ENCODE measurements at regions not wholly inside any gene's neighbourhood (a gene's known extent, or its start where the extent isn't known, plus 50 kb on each side); places are given as distances from the start of the nearest gene placed in this dataset.

GRCh38 chr5:110940136-110940535, 131.4 kb upstream of the TSLP start:
- TF ChIP-seq YY1 (IDR thresholded peaks at IDR 0.05; ENCODE audit: low read depth) (no peak), CEBPB (IDR thresholded peaks at IDR 0.05) (no peak), RAD21 (IDR thresholded peaks at IDR 0.05; ENCODE audit: low read depth) (no peak), CREB1 (IDR thresholded peaks at IDR 0.05; ENCODE audit: low read depth) (no peak), EP300 (IDR thresholded peaks at IDR 0.05; ENCODE audit: borderline replicate concordance) (no peak), TAF1 (IDR thresholded peaks at IDR 0.05; ENCODE audit: low read depth) (no peak), NFIC (IDR thresholded peaks at IDR 0.05) (no peak), ZBTB7A (IDR thresholded peaks at IDR 0.05; ENCODE audit: low read depth) (no peak), TCF12 (IDR thresholded peaks at IDR 0.05; ENCODE audit: low read depth) (no peak), REST (IDR thresholded peaks at IDR 0.05; ENCODE audit: low read depth) (no peak), TEAD4 (IDR thresholded peaks at IDR 0.05) (no peak), EGR1 (IDR thresholded peaks at IDR 0.05) (no peak), FOXM1 (IDR thresholded peaks at IDR 0.05; ENCODE audit: borderline replicate concordance, low read depth) (no peak)
- TF ChIP-seq, protein P1, sequence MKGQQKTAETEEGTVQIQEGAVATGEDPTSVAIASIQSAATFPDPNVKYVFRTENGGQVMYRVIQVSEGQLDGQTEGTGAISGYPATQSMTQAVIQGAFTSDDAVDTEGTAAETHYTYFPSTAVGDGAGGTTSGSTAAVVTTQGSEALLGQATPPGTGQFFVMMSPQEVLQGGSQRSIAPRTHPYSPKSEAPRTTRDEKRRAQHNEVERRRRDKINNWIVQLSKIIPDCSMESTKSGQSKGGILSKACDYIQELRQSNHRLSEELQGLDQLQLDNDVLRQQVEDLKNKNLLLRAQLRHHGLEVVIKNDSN (IDR thresholded peaks at IDR 0.05): no peak
- TF ChIP-seq, protein P2, sequence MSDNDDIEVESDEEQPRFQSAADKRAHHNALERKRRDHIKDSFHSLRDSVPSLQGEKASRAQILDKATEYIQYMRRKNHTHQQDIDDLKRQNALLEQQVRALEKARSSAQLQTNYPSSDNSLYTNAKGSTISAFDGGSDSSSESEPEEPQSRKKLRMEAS (IDR thresholded peaks at IDR 0.05): no peak

DNA sequence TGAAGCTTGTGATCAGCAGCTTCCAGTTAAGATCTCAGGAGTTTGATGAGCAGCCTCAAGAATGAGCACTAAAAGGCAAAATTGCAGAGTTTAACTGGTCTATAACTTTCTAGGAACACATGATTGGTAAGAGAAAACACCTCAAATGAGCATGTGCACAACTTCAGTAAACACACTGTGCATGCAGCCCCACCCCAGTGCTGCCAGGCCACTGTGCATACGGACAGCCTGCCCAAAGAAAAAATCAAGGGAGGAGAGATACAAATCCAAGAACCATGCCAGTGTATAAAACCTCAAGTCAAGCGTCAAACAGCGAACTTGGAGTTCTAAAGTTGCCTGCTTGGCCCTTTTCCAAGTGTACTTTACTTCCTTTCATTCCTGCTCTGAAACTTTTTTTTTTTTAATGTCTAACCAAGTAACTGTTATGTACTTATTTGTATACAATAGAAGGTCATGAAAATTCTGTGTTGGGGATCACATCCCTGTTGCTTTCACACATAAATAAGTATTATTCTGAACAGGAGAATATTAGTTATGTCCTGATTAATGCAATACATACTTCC, 125.6 kb upstream of the TSLP start:
- TF ChIP-seq YY1 (IDR thresholded peaks at IDR 0.05; ENCODE audit: low read depth) (no peak), FOXM1 (IDR thresholded peaks at IDR 0.05; ENCODE audit: borderline replicate concordance, low read depth) (no peak)
- TF ChIP-seq, protein P2 (IDR thresholded peaks at IDR 0.05): no peak

GRCh38 chr5:110951373-110951791, 120.1 kb upstream of the TSLP start:
- TF ChIP-seq REST (IDR thresholded peaks at IDR 0.05; ENCODE audit: low read depth): no peak
- TF ChIP-seq FOXM1 (IDR thresholded peaks at IDR 0.05; ENCODE audit: borderline replicate concordance, low read depth): no peak
- no peak for TF ChIP-seq EGR1 (IDR thresholded peaks at IDR 0.05)
- TF ChIP-seq, protein P2 (IDR thresholded peaks at IDR 0.05): no peak
- no peak for TF ChIP-seq CEBPB (IDR thresholded peaks at IDR 0.05)
- no peak for TF ChIP-seq TEAD4 (IDR thresholded peaks at IDR 0.05)
- no peak for TF ChIP-seq YY1 (IDR thresholded peaks at IDR 0.05; ENCODE audit: low read depth)
- TF ChIP-seq RAD21 (IDR thresholded peaks at IDR 0.05; ENCODE audit: low read depth): no peak
- no peak for TF ChIP-seq NFIC (IDR thresholded peaks at IDR 0.05)
- no peak for TF ChIP-seq EP300 (IDR thresholded peaks at IDR 0.05; ENCODE audit: borderline replicate concordance)
- TF ChIP-seq ZBTB7A (IDR thresholded peaks at IDR 0.05; ENCODE audit: low read depth): no peak
- TF ChIP-seq, protein P1 (IDR thresholded peaks at IDR 0.05): no peak

DNA sequence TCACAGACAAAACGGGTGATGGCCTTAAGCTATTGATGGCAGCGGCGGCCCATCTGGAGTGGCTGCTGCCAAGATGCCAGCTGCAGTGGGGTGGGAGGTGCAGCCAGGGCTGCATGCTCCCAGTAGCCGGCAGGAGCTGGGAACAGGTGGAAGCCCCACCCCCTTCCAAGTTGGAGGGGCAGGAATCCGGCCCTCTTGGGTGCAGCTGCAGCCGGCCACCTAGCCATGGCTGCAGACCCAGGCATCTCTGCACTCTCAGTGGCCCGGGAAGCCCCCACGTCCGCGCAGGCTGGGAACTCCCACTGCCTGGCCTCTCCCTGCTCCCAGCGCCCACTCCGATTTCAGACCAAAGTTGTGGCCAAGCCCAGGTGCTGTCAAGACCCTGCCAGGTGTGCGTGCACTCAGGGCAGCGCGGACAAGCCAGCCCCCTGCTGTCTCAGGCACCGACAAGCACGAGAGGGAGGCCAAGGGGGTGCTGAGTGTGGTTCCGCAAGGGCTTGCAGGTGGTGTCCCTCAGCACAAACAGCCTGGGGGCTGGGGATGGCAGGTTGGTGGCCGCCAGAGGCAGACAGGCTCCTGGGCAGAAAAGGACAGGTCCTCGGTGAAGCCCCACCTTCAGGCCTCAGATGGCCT, 115.1 kb upstream of the TSLP start:
- TF ChIP-seq EP300 (IDR thresholded peaks at IDR 0.05; ENCODE audit: borderline replicate concordance): no peak

DNA sequence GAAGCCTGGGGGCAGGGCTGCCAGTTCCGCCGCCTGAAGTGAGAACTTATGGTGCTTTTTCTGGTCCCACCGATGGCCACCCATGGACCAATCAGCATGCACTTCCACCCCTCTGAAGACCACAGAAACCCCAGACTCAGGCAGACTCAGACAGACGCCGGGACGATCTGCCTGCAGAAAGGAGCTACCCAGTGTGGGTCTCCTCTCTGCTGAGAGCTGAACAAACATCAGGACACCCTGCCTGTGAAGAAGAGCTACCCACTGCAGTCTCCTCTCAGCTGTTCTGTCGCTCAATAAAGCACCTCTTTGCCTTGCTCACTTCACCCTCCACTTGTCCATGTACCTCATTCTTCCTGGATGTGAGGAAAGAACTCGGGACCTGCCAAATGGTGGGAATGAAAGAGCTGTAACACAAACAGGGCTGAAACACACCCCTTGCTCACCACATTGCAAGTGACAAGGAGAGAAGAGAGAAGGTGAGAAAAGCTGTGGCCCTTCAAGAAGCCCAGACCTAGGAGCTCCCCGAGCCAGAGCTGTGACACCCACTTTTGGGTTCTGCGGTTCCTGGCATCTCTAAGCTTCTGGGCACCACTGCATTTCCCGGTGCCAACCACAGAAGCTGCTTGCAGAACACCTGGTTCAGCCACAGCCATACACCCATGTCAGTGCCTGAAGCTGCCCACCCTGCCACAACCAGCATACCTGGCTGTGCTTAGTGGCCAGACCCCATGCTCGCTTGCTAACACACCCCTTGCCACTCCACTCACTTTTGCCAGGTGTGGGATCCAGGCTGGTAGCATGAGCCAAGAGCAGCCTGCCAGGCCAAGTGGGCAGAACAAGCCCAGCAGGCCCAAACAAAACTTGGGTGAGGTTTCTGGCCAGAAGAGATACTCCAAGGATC, 114.3 kb upstream of the TSLP start:
- TF ChIP-seq CREB1 (IDR thresholded peaks at IDR 0.05; ENCODE audit: low read depth): no peak
- no peak for TF ChIP-seq TAF1 (IDR thresholded peaks at IDR 0.05; ENCODE audit: low read depth)
- TF ChIP-seq RAD21 (IDR thresholded peaks at IDR 0.05; ENCODE audit: low read depth): no peak
- no peak for TF ChIP-seq ZBTB7A (IDR thresholded peaks at IDR 0.05; ENCODE audit: low read depth)
- no peak for TF ChIP-seq TCF12 (IDR thresholded peaks at IDR 0.05; ENCODE audit: low read depth)
- no peak for TF ChIP-seq REST (IDR thresholded peaks at IDR 0.05; ENCODE audit: low read depth)
- no peak for TF ChIP-seq CEBPB (IDR thresholded peaks at IDR 0.05)
- TF ChIP-seq FOXM1 (IDR thresholded peaks at IDR 0.05; ENCODE audit: borderline replicate concordance, low read depth): no peak
- no peak for TF ChIP-seq NFIC (IDR thresholded peaks at IDR 0.05)
- no peak for TF ChIP-seq EGR1 (IDR thresholded peaks at IDR 0.05)
- TF ChIP-seq, protein P2 (IDR thresholded peaks at IDR 0.05): no peak
- TF ChIP-seq EP300 (IDR thresholded peaks at IDR 0.05; ENCODE audit: borderline replicate concordance): no peak
- TF ChIP-seq, protein P1 (IDR thresholded peaks at IDR 0.05): no peak
- no peak for TF ChIP-seq TEAD4 (IDR thresholded peaks at IDR 0.05)
- no peak for TF ChIP-seq YY1 (IDR thresholded peaks at IDR 0.05; ENCODE audit: low read depth)

Data from Ishikawa (cell line).